Left renal pelvis (tissue), 4 donors: ENCODE measurements at regions not wholly inside any gene's neighbourhood (a gene's known extent, or its start where the extent isn't known, plus 50 kb on each side); places are given as distances from the start of the nearest gene placed in this dataset.

Source experiments
- DNase-seq, 4 donors: peaks; one replicate each; pipeline ENCODE4 v3.0.0-alpha.2; 2013; ENCODE audit warnings: low read depth in 4 of 4, low spot score in 3 of 4

GRCh38 chr2:15869871-15870270 is 70.5 kb upstream of the MYCN start:
- no peak for DNase-seq

GRCh38 chr2:15870565-15870964 is 69.8 kb upstream of the MYCN start:
- DNase-seq: no peak

GRCh38 chr2:15871239-15871783 is 69.0 kb upstream of the MYCN start:
- no peak for DNase-seq

GRCh38 chr2:15872854-15873253 is 67.5 kb upstream of the MYCN start:
- no peak for DNase-seq

DNA sequence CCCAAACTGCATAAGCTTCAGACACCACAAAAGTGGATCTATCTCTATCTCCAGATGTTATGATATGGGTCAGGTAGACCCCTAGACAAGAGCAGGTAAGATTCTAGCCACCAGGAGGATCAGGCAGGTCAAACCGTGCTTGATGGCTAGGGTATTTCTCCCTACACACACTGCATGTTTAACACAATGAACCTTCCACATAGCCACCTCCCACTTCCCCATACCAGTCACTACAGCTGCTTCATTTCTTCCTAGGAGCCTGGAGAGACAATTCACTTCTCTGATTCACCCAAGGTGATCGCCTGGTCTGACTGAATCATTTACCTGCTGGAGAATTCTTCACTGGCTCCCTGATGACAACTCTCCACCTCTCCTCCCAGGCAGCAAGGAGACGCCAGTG is 66.0 kb upstream of the MYCN start:
- DNase-seq: no peak

GRCh38 chr2:15874854-15875804 is 65.2 kb upstream of the MYCN start:
- no peak for DNase-seq

GRCh38 chr2:15875969-15876705 is 64.2 kb upstream of the MYCN start:
- DNase-seq: no peak

DNA sequence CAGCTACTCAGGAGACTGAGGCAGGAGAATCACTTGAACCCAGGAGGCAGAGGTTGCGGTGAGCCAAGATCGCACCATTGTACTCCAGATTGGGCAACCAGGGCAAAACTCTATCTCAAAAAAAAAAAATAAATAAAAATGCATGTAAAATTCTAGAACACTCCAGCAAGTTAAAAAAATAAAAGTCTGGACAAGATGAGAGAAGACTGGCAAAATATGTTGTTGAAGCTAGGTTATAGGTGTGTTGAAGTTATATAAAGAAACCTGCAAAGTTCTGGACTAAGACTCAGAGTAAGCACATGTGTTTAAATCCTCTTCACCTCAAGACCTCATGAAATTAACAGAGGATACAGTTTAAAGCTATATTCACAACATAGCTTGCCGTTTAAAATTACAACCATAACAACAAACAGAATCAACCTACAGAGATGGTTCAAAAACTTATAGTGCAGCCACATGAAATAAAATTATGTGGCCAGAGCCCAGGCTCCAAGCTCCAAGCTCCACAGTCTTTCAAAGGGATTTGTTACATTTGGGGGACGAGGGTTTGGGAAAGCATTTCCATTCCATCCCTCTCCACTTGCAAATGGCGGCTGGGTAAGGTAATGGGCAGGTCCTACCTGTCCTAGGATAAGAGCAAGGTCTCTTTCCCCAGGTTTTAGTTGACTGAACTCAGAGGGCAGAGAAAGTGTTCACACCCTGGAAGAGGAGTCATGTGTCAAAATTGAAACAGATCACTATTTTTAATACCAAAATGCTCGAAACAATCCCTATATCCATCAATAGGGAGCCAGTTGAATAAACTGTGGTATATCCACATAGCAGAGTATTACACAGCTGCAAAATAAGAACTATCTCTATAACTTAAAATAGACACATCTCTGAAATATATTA is 59.9 kb upstream of the MYCN start:
- DNase-seq: no peak

- DNase-seq: no peak
Observed at GRCh38 chr2:15881120-15881433, 59.3 kb upstream of the MYCN start.

GRCh38 chr2:15881676-15882075 is 58.7 kb upstream of the MYCN start:
- DNase-seq: no peak

- DNase-seq: no peak
Observed at GRCh38 chr2:15882761-15883497, 57.4 kb upstream of the MYCN start.

GRCh38 chr2:15883684-15884083 is 56.7 kb upstream of the MYCN start:
- no peak for DNase-seq

- DNase-seq: no peak
Observed at GRCh38 chr2:15884790-15885189, 55.6 kb upstream of the MYCN start.

DNA sequence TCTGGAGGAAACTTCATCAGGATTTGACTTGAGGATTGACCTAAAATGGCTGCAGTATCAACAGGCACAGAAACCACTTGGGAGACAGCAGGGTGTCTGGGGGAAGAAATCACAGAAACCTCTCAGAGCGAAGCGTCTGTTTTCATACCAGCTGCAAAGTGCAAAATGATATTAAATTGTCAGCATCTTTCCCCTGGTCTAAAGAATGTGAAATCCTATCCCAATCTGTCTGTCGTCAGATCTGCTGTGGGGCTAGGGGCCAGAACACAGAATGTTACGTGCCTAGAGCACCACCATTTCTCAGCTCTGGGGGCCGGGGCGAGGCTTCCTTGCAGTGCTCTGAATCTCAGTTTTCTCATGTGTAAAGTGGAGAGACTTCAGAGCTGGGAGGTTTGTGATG is 54.1 kb upstream of the MYCN start:
- DNase-seq: no peak

GRCh38 chr2:15889442-15890123 is 50.8 kb upstream of the MYCN start:
- no peak for DNase-seq

DNA sequence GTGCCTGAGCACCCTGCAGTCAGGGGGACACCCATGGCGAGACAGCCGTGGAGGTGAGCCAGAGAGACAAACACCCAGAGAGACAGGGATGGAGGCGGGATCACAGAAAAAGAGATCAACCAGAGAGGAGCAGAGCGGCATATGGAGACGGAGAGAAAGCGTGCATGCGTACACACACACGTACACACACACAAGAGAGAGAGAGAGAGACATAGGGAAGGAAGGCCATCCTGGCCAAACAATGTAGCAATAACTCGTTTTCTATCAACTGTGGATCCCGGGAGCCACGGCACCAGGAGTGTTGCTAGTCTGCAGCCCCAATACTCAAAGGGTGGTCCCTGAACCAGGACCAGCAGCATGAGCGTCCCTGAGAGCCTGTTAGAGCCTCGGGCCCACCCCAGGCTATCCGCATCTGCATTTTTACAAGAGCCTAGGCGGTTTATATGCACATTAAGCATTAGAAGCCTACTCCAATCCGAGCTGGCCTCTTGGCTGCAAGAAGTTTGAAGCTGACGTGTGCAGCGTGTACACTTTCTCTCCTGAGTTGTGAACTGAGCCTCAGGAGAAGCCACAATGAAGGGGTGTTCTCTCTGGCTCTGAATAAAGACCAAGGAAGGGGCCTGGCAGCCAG is 50.1 kb upstream of the MYCN start:
- DNase-seq: no peak
